Stimulated activated naive CD8-positive, alpha-beta T cell treated with anti-CD3 and anti-CD28 coated beads, Interleukin-15, amount 100 ng/mL, for 72 hours (primary cell): ENCODE measurements at regions not wholly inside any gene's neighbourhood (a gene's known extent, or its start where the extent isn't known, plus 50 kb on each side); places are given as distances from the start of the nearest gene placed in this dataset.
"Not testable (repeated sequence)": the region's sequence is repeated elsewhere in the genome, so short reads cannot be mapped to it uniquely, and the experiment has no call there.

Source experiments
- ATAC-seq: fragments of 150-1000 bp; cut with Tn5 transposase; 2 replicates; pipeline ENCODE4 v1.10.0; 2021; ENCODE audit warnings: mild to moderate bottlenecking, moderate library complexity
- DNase-seq, 2 donors: peaks; one replicate each; pipeline ENCODE4 v3.0.0; 2021 to 2022
- H3K27ac Mint-ChIP-seq, 2 donors: one replicate each; pipeline ENCODE4 v1.8.0; 2022; ENCODE audit warnings: mild to moderate bottlenecking in 2 of 2, mixed read lengths in 2 of 2, moderate library complexity in 2 of 2
- H3K27me3 Mint-ChIP-seq: one replicate; pipeline ENCODE4 v1.8.0; 2022; ENCODE audit warnings: mixed read lengths
- H3K4me1 Mint-ChIP-seq: one replicate; pipeline ENCODE4 v1.8.0; 2022; ENCODE audit warnings: mild to moderate bottlenecking, mixed read lengths
- H3K4me3 Mint-ChIP-seq, 2 donors: one replicate each; pipeline ENCODE4 v1.8.0; 2022; ENCODE audit warnings: mild to moderate bottlenecking in 2 of 2, mixed read lengths in 2 of 2, moderate library complexity in 1 of 2
- H3K9me3 Mint-ChIP-seq, 2 donors: one replicate each; pipeline ENCODE4 v1.8.0; 2022; ENCODE audit warnings: mixed read lengths in 2 of 2

DNA sequence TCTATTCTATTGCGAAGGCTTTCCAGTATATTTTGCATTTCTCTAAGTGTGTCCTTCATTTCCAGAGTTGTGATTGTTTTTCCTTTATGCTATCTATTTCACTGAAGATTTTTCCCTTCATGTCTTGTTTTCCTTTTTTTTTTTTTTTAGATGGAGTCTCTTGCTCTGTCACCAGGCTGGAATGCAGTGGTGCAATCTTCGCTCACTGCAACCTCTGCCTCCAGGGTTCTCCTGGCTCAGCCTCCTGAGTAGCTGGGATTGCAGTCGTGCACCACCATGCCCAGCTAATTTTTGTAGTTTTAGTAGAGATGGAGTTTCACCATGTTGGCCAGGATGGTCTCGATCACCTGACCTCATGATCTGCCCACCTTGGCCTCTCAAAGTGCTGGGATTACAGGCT lies 479.9 kb upstream of the MAN1A1 start:
- H3K27ac Mint-ChIP-seq, DNase-seq, H3K4me1 Mint-ChIP-seq, H3K27me3 Mint-ChIP-seq, H3K9me3 Mint-ChIP-seq, H3K4me3 Mint-ChIP-seq, ATAC-seq: not testable (repeated sequence)

GRCh38 chr6:119829006-119829405 lies 479.4 kb upstream of the MAN1A1 start:
- no peak for ATAC-seq
- Mint-ChIP-seq H3K27ac (no peak overlapping the region), H3K9me3 (peaks cover 0 to 5% of the 10 kb centered on the region in 2 donors)

DNA sequence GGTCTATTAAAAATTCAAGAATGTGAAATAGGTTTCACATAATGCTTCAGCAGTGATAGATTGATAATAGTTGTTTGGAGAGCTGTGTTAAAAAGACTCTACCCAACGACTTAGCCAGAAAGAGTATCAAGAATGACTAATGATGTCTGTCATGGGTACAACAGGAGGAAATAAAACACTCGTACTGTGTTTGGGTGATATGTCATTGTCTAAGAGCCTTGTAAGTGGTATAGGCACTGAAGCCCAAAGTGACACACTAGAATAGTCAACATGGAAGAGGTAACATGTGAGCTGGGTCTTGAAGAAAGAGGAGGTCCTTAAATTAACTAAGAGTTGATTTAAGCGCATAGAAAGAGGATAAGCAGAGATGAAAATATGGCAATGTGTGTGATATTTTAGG lies 471.8 kb upstream of the MAN1A1 start:
- Mint-ChIP-seq H3K27me3 (no peaks in the 10 kb centered on the region), H3K9me3 (no peaks in the 10 kb centered on the region), H3K4me1 (no peaks in the 10 kb centered on the region), H3K27ac (no peak overlapping the region), H3K4me3 (no peak overlapping the region)
- DNase-seq: no peak
- ATAC-seq: no peak

More at GRCh38 chr6:119829006-119829405, 479.4 kb upstream of the MAN1A1 start:
- H3K4me3 Mint-ChIP-seq: no peak overlapping the region
- no peaks in the 10 kb centered on the region for H3K27me3 Mint-ChIP-seq
- DNase-seq: no peak
- no peaks in the 10 kb centered on the region for H3K4me1 Mint-ChIP-seq

GRCh38 chr6:119818876-119819275 lies 469.3 kb upstream of the MAN1A1 start:
- no peaks in the 10 kb centered on the region for H3K9me3 Mint-ChIP-seq
- DNase-seq (no peak), ATAC-seq (no peak)
- no peaks in the 10 kb centered on the region for H3K4me1 Mint-ChIP-seq
- H3K4me3 Mint-ChIP-seq: no peak overlapping the region
- no peak overlapping the region for H3K27ac Mint-ChIP-seq
- no peaks in the 10 kb centered on the region for H3K27me3 Mint-ChIP-seq

DNA sequence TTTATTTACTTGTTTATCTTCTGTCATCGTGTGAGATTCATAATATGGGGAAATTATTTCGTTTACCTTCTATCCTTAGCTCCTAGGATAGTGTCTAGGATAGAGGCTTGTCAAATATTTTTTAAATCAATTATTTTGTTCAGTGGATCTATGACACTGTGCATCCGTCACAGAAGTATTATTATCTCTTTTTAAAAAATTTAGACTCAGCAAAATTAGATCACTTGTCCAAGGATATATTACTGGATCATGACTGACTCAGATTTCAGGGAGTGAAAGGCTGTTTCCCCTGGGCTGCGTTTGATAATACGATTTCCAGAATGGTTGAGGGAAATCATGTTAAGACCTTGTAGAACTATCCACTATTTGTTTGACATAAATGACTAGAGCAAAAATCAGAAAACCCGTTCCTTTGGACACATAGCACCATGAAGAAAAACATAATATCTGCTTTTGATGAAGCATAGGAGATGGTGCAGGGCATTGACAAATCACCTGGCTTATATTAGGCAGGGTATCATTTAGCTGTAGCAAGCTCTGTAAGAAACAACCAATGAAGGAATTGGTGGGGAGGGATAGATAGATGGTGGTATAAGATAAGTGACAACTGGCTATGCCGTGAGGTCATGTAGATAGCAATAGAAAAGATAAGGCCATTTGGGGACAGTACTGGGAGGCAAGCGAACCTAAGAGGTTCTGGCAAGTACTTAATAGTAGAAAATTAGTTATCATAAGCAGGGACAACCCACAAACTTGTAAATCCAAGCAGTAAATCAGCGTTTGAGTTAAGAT lies 465.2 kb upstream of the MAN1A1 start:
- Mint-ChIP-seq H3K4me3 (no peak overlapping the region), H3K4me1 (no peaks in the 10 kb centered on the region)
- no peak for ATAC-seq

GRCh38 chr6:119802464-119802863 lies 452.9 kb upstream of the MAN1A1 start:
- ATAC-seq: no peak
- no peak for DNase-seq
- H3K4me3 Mint-ChIP-seq: no peak overlapping the region
- H3K9me3 Mint-ChIP-seq: no peaks in the 10 kb centered on the region
- no peaks in the 10 kb centered on the region for H3K4me1 Mint-ChIP-seq
- peaks cover 7% of the 10 kb centered on the region for H3K27me3 Mint-ChIP-seq
- H3K27ac Mint-ChIP-seq: no peak overlapping the region

More for the DNA sequence above, 465.2 kb upstream of the MAN1A1 start:
- no peak overlapping the region for H3K27ac Mint-ChIP-seq
- no peak for DNase-seq
- H3K9me3 Mint-ChIP-seq: no peaks in the 10 kb centered on the region
- no peaks in the 10 kb centered on the region for H3K27me3 Mint-ChIP-seq

- Mint-ChIP-seq H3K27ac (no peak overlapping the region), H3K27me3 (peaks cover 7% of the 10 kb centered on the region), H3K4me3 (no peak overlapping the region), H3K4me1 (no peaks in the 10 kb centered on the region), H3K9me3 (no peaks in the 10 kb centered on the region)
- ATAC-seq: no peak
- no peak for DNase-seq
Observed at GRCh38 chr6:119801056-119801455, 451.5 kb upstream of the MAN1A1 start.

DNA sequence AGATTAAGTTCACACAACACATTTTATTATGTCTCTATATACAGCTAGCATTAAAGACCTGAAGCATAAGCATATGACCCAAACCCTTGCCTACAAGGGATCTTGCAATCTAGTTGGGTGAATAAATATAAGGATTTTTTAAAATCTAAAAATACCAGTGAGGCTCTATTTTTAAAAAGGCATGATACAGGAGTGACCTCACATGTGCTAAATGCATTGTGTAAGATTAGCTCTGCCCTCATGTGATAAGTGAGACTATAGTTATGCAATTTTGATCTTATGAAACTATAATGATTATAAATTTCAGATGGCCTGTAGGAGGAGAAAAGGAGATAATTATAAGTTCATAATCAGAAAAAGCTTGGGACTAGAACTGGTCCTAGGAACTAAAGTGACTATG lies 451.0 kb upstream of the MAN1A1 start:
- Mint-ChIP-seq H3K4me3 (no peak overlapping the region), H3K4me1 (no peaks in the 10 kb centered on the region), H3K27me3 (peaks cover 7% of the 10 kb centered on the region), H3K9me3 (no peaks in the 10 kb centered on the region), H3K27ac (no peak overlapping the region)
- no peak for ATAC-seq
- DNase-seq: no peak

DNA sequence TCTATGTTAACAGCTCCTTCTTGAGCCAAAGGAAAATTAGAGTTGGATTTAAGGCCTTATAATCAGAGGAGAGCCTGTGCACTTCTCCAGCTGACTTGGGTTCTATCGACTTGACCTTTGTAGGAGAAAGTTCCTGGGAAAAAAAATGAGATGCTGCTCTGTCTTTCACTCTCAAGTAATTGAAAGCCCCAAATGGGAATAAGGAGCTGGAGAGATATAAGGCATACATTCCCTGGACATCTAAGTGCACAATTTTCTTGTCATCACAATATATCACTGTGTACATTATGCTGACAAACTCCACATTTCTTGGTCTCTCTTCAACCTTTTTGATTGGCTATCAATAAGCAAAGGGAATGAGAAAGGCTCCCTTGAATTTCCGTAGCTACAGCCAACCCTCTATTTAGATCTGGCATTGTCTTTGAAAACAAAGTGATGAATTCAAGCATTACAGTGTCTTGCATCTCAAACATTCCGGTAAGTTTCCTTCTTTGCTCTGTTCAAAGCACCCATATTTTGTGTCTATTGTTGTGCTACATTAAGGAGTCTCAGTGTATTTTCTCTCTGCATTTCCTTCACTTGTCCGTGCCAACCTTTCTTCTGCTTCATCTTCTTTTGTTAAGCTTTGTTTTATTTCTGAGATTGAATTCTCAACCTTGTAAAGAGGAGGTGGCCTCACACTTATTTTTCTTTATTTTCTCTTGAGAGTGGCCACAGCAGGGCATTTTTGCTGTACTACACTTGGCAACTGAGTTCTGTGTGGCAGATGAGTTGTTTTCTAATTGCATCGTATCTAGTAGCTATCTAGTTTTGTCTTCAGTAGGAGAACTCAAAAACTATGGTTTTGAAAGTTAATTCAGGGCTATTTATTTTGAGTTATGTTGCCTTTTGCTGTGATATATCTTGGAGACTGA lies 450.3 kb upstream of the MAN1A1 start:
- no peaks in the 10 kb centered on the region for H3K9me3 Mint-ChIP-seq
- H3K27me3 Mint-ChIP-seq: peaks cover 7% of the 10 kb centered on the region
- ATAC-seq (no peak), DNase-seq (no peak)
- H3K27ac Mint-ChIP-seq: no peak overlapping the region
- H3K4me3 Mint-ChIP-seq: no peak overlapping the region
- H3K4me1 Mint-ChIP-seq: no peaks in the 10 kb centered on the region

DNA sequence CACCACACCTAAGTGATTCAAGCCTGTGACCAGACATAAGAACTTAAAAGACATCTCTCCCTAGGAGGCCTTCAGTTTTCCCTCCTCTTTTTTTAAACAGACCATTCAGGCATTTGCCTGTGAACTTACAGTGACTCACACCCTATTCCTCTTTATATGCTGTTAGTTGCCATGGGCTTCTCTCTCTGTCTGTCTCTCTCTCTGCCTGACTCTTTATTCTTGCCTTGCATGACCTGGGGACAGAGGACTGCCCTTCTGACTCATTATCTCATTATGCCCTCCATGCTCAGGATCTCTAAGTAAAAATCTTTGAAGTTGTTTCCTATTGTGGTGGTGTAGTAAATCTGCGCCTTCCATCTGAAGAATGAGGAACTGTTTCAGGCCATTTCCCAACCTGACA lies 442.2 kb upstream of the MAN1A1 start:
- no peaks in the 10 kb centered on the region for H3K4me1 Mint-ChIP-seq
- H3K9me3 Mint-ChIP-seq: no peaks in the 10 kb centered on the region
- no peak overlapping the region for H3K4me3 Mint-ChIP-seq
- ATAC-seq (no peak), DNase-seq (no peak)
- no peak overlapping the region for H3K27ac Mint-ChIP-seq
- H3K27me3 Mint-ChIP-seq: no peaks in the 10 kb centered on the region

DNA sequence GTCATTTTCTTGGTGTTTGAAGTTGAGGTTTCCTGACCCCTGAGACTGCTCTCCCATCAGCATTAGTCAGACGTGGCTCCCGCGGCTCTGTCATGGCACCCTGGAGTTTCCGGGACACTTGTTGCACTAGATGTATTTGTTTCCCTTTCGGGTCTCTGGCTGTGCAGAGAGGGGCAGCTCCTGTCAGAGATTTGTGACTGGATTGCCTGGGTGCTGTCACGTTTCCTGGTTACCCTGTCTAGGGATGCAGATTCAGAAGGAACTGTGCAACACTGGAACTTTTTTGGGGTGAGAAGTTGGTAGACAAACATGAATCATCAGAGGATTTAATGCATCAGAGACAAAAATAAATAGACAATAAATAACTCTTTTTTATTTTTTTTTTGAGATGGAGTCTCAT lies 431.8 kb upstream of the MAN1A1 start:
- Mint-ChIP-seq H3K4me3 (no peak overlapping the region), H3K4me1 (no peaks in the 10 kb centered on the region), H3K27me3 (no peaks in the 10 kb centered on the region), H3K27ac (no peak overlapping the region), H3K9me3 (no peaks in the 10 kb centered on the region)
- ATAC-seq (no peak), DNase-seq (no peak)

DNA sequence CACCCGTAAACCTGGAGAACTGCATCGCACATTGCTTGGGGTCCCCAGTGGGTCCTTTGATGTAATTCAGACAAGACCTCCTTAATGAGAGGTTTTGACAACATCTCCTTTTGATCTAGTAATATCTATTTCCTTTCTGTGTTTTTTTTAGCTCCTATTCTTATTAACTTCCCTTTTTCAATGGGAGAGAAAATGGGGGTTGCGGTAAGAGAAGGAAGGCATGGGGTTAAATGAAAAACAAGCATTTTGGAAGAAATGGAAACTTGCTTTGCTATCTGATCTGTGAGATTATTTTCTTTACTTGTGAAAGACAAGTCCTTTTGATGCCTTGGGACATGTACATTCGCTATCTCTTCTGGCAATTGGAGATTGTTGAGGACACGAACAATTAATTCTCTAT lies 418.6 kb upstream of the MAN1A1 start:
- ATAC-seq (no peak), DNase-seq (no peak)
- H3K27me3 Mint-ChIP-seq: peaks cover 15% of the 10 kb centered on the region
- no peaks in the 10 kb centered on the region for H3K4me1 Mint-ChIP-seq
- H3K4me3 Mint-ChIP-seq: no peak overlapping the region
- peaks cover 0 to 18% of the 10 kb centered on the region in 2 donors for H3K9me3 Mint-ChIP-seq
- H3K27ac Mint-ChIP-seq: no peak overlapping the region

DNA sequence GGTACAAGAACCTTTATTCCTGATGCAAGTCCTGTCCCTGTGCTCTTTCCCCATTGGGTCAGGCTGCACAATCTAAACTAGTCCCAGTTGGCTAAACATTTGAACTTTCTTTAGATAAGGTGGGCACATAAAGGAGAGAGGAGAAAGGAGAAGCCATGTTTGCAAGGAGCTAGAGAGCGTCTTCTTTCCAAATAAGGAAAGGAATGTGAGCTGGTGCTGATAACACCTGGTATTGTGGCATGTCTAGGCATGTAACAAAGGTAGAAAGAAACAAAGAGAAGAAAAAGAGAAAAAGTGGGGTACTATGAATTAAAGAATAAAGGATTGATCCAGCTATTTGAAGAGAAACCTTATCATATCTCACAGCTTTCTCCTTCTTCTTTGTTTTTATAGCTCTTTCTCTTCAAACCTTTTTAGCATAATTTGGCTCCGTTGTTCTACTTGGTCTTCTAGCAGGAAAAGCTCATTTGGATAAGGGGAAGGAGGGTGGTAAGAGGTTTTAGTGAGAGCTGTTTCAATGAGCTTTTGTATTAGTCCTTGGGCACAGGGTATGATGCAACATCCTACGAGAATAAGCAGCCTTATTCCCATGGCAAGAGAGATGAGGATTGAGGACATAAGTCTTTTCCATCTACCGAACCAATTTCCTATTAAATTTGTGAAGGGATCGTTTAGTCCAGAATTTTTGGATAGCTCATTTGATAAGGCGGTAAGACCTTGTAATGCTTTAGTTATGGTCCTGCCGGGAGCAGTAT lies 415.5 kb upstream of the MAN1A1 start:
- ATAC-seq: no peak
- no peak overlapping the region for H3K27ac Mint-ChIP-seq
- H3K9me3 Mint-ChIP-seq: peaks cover 0 to 5% of the 10 kb centered on the region in 2 donors
- no peak for DNase-seq
- H3K4me1 Mint-ChIP-seq: no peaks in the 10 kb centered on the region
- H3K27me3 Mint-ChIP-seq: peaks cover 7% of the 10 kb centered on the region
- no peak overlapping the region for H3K4me3 Mint-ChIP-seq

- ATAC-seq (no peak), DNase-seq (no peak)
- H3K4me1 Mint-ChIP-seq: no peaks in the 10 kb centered on the region
- H3K4me3 Mint-ChIP-seq: no peak overlapping the region
- no peak overlapping the region for H3K27ac Mint-ChIP-seq
- no peaks in the 10 kb centered on the region for H3K27me3 Mint-ChIP-seq
- H3K9me3 Mint-ChIP-seq: no peaks in the 10 kb centered on the region
Observed at GRCh38 chr6:119760046-119760445, 410.5 kb upstream of the MAN1A1 start.

- Mint-ChIP-seq H3K4me1 (no peaks in the 10 kb centered on the region), H3K4me3 (no peak overlapping the region), H3K27ac (no peak overlapping the region), H3K9me3 (no peaks in the 10 kb centered on the region), H3K27me3 (peaks cover 1% of the 10 kb centered on the region)
- ATAC-seq: peak; percentile 50
- DNase-seq: no peak
Observed at GRCh38 chr6:119758385-119758784, 408.8 kb upstream of the MAN1A1 start.

- Mint-ChIP-seq H3K27me3 (peaks cover 9% of the 10 kb centered on the region), H3K4me3 (no peak overlapping the region), H3K4me1 (no peaks in the 10 kb centered on the region), H3K9me3 (no peaks in the 10 kb centered on the region), H3K27ac (no peak overlapping the region)
- ATAC-seq (no peak), DNase-seq (no peak)
Observed at GRCh38 chr6:119757467-119757866, 407.9 kb upstream of the MAN1A1 start.
